NCI-H524 (cell line): ENCODE measurements at regions not wholly inside any gene's neighbourhood (a gene's known extent, or its start where the extent isn't known, plus 50 kb on each side); places are given as distances from the start of the nearest gene placed in this dataset.

Source experiments
- DNase-seq, 2 experiments: peaks; one replicate each; lab custom pipeline; 2025; lab: John Stamatoyannopoulos, UW

GRCh38 chr10:43970717-43971116 is 322.0 kb upstream of the ZNF32 start:
- no peak for DNase-seq

- DNase-seq: no peak
These were observed 321.5 kb upstream of the ZNF32 start for GRCh38 chr10:43970018-43970698.

- DNase-seq: no peak
These were observed 320.8 kb upstream of the ZNF32 start for GRCh38 chr10:43969506-43969905.

GRCh38 chr10:43968961-43969360 is 320.3 kb upstream of the ZNF32 start:
- no peak for DNase-seq

- DNase-seq: no peak
These were observed 319.4 kb upstream of the ZNF32 start for GRCh38 chr10:43968076-43968475.

GRCh38 chr10:43966571-43966965 is 317.9 kb upstream of the ZNF32 start:
- no peak for DNase-seq

GRCh38 chr10:43965918-43966570 is 317.4 kb upstream of the ZNF32 start:
- DNase-seq: no peak

- no peak for DNase-seq
These were observed 316.6 kb upstream of the ZNF32 start for GRCh38 chr10:43965033-43965917.

- DNase-seq: no peak
These were observed 315.8 kb upstream of the ZNF32 start for GRCh38 chr10:43964486-43964885.

GRCh38 chr10:43963793-43964425 is 315.2 kb upstream of the ZNF32 start:
- DNase-seq: no peak

- DNase-seq: no peak
These were observed 314.7 kb upstream of the ZNF32 start for GRCh38 chr10:43963379-43963778.

- no peak for DNase-seq
These were observed 313.9 kb upstream of the ZNF32 start for GRCh38 chr10:43962346-43963191.

GRCh38 chr10:43961523-43962345 is 313.1 kb upstream of the ZNF32 start:
- DNase-seq: no peak

- DNase-seq: no peak
These were observed 312.3 kb upstream of the ZNF32 start for GRCh38 chr10:43960981-43961380.

GRCh38 chr10:43960477-43960876 is 311.8 kb upstream of the ZNF32 start:
- DNase-seq: no peak

- no peak for DNase-seq
These were observed 311.4 kb upstream of the ZNF32 start for GRCh38 chr10:43960135-43960415.

GRCh38 chr10:43959364-43960134 is 310.9 kb upstream of the ZNF32 start:
- DNase-seq: peak in 1 of 2 experiments; percentile 21

- no peak for DNase-seq
These were observed 310.3 kb upstream of the ZNF32 start for GRCh38 chr10:43958964-43959363.

- no peak for DNase-seq
These were observed 309.4 kb upstream of the ZNF32 start for GRCh38 chr10:43958071-43958432.
